Mononuclear cell (primary cell): ENCODE measurements at regions not wholly inside any gene's neighbourhood (a gene's known extent, or its start where the extent isn't known, plus 50 kb on each side); places are given as distances from the start of the nearest gene placed in this dataset.
"Not testable (repeated sequence)": the region's sequence is repeated elsewhere in the genome, so short reads cannot be mapped to it uniquely, and the experiment has no call there.

ENCODE experiments used
- H3K27me3 ChIP-seq: 2 replicates; pipeline ENCODE4 v1.6.0; 2011; ENCODE audit warnings: low read length, control low read depth; ENCODE audit not compliant: insufficient read depth
- H3K4me1 ChIP-seq: 2 replicates; pipeline ENCODE4 v1.5.1; 2011; ENCODE audit warnings: mild to moderate bottlenecking, low read length, control low read depth; ENCODE audit not compliant: insufficient read depth
- H3K4me3 ChIP-seq: 2 replicates; pipeline ENCODE4 v1.5.1; 2011; ENCODE audit warnings: mild to moderate bottlenecking, low read length, moderate library complexity
- H3K9me3 ChIP-seq: 2 replicates; pipeline ENCODE4 v1.5.1; 2011; ENCODE audit warnings: low read depth, mild to moderate bottlenecking, control low read depth, low read length

- Histone ChIP-seq H3K27me3 (no peaks in the 10 kb centered on the region), H3K4me3 (no peak overlapping the region), H3K9me3 (no peaks in the 10 kb centered on the region), H3K4me1 (peaks cover 41% of the 10 kb centered on the region)
Measured at GRCh38 chr12:92233346-92234015, 87.8 kb upstream of the BTG1 start.

GRCh38 chr12:92232371-92232932, 86.8 kb upstream of the BTG1 start:
- H3K9me3 ChIP-seq, H3K27me3 ChIP-seq, H3K4me3 ChIP-seq: not testable (repeated sequence)

GRCh38 chr12:92231945-92232344, 86.3 kb upstream of the BTG1 start:
- not testable (repeated sequence) for H3K27me3 ChIP-seq, H3K9me3 ChIP-seq, H3K4me3 ChIP-seq
- H3K4me1 ChIP-seq: peaks cover 41% of the 10 kb centered on the region

More at GRCh38 chr12:92232371-92232932, 86.8 kb upstream of the BTG1 start:
- H3K4me1 ChIP-seq: peaks cover 41% of the 10 kb centered on the region

GRCh38 chr12:92231532-92231931, 85.9 kb upstream of the BTG1 start:
- not testable (repeated sequence) for H3K9me3 ChIP-seq

GRCh38 chr12:92229381-92229780, 83.7 kb upstream of the BTG1 start:
- no peaks in the 10 kb centered on the region for H3K27me3 ChIP-seq
- H3K4me1 ChIP-seq: peaks cover 29% of the 10 kb centered on the region
- H3K4me3 ChIP-seq: no peak overlapping the region
- no peaks in the 10 kb centered on the region for H3K9me3 ChIP-seq

More at GRCh38 chr12:92231532-92231931, 85.9 kb upstream of the BTG1 start:
- not testable (repeated sequence) for H3K4me3 ChIP-seq, H3K27me3 ChIP-seq
- H3K4me1 ChIP-seq: peaks cover 41% of the 10 kb centered on the region

- Histone ChIP-seq H3K4me1 (peaks cover 14% of the 10 kb centered on the region), H3K9me3 (no peaks in the 10 kb centered on the region), H3K27me3 (no peaks in the 10 kb centered on the region), H3K4me3 (no peak overlapping the region)
Measured at GRCh38 chr12:92226961-92227360, 81.3 kb upstream of the BTG1 start.

- no peaks in the 10 kb centered on the region for H3K9me3 ChIP-seq
- peaks cover 11% of the 10 kb centered on the region for H3K4me1 ChIP-seq
- H3K27me3 ChIP-seq: no peaks in the 10 kb centered on the region
- H3K4me3 ChIP-seq: no peak overlapping the region
Measured at GRCh38 chr12:92226071-92226661, 80.5 kb upstream of the BTG1 start.

GRCh38 chr12:92224685-92225331, 79.2 kb upstream of the BTG1 start:
- Histone ChIP-seq H3K4me1 (no peaks in the 10 kb centered on the region), H3K4me3 (no peak overlapping the region), H3K9me3 (no peaks in the 10 kb centered on the region), H3K27me3 (no peaks in the 10 kb centered on the region)

- peaks cover 12% of the 10 kb centered on the region for H3K4me1 ChIP-seq
- no peak overlapping the region for H3K4me3 ChIP-seq
- no peaks in the 10 kb centered on the region for H3K9me3 ChIP-seq
- H3K27me3 ChIP-seq: no peaks in the 10 kb centered on the region
Measured at GRCh38 chr12:92223481-92223880, 77.8 kb upstream of the BTG1 start.

- Histone ChIP-seq H3K4me3 (no peak overlapping the region), H3K27me3 (no peaks in the 10 kb centered on the region), H3K4me1 (peaks cover 28% of the 10 kb centered on the region), H3K9me3 (no peaks in the 10 kb centered on the region)
Measured at GRCh38 chr12:92221656-92222315, 76.1 kb upstream of the BTG1 start.

GRCh38 chr12:92218394-92219077, 72.9 kb upstream of the BTG1 start:
- H3K4me3 ChIP-seq: no peak overlapping the region
- peaks cover 28% of the 10 kb centered on the region for H3K4me1 ChIP-seq
- H3K9me3 ChIP-seq: no peaks in the 10 kb centered on the region
- no peaks in the 10 kb centered on the region for H3K27me3 ChIP-seq

- Histone ChIP-seq H3K9me3 (no peaks in the 10 kb centered on the region), H3K4me1 (peaks cover 28% of the 10 kb centered on the region), H3K27me3 (no peaks in the 10 kb centered on the region), H3K4me3 (no peak overlapping the region)
Measured at GRCh38 chr12:92216092-92216491, 70.4 kb upstream of the BTG1 start.

GRCh38 chr12:92215358-92215757, 69.7 kb upstream of the BTG1 start:
- peaks cover 28% of the 10 kb centered on the region for H3K4me1 ChIP-seq
- H3K4me3 ChIP-seq: no peak overlapping the region
- H3K9me3 ChIP-seq: no peaks in the 10 kb centered on the region
- no peaks in the 10 kb centered on the region for H3K27me3 ChIP-seq

- H3K9me3 ChIP-seq: no peaks in the 10 kb centered on the region
Measured at GRCh38 chr12:92213166-92213565, 67.5 kb upstream of the BTG1 start.

More at GRCh38 chr12:92213166-92213565, 67.5 kb upstream of the BTG1 start:
- no peaks in the 10 kb centered on the region for H3K27me3 ChIP-seq
- H3K4me1 ChIP-seq: peaks cover 33% of the 10 kb centered on the region
- no peak overlapping the region for H3K4me3 ChIP-seq
